ENCODE measurements at regions not wholly inside any gene's neighbourhood (a gene's known extent, or its start where the extent isn't known, plus 50 kb on each side); places are given as distances from the start of the nearest gene placed in this dataset.

DNA sequence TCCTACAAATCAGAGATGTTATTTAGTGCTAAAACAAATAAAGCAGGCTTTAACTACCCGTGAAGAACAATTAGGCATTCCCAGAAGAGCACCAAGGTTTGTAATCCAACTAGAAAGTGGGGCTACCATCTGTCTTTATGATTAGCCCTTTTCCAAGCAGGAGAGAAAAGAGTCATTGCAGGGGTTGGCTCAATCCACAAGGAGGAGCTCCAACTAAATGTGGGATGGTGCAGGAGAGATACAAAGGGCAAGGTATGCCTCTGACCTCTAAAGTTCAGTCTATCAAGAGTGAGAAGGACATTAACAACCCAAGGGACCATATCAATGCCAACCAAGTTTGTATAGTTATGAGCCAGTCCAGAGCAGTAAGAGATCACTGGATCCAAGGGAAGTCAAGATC lies 382.7 kb upstream of the DUSP10 start:
- Histone ChIP-seq H3K36me3 (ENCODE audit: low read depth, low read length) (no peaks in the 10 kb centered on the region), H3K4me3 (ENCODE audit: low read length) (no peak overlapping the region), H3K27ac (ENCODE audit: low read length) (no peak overlapping the region), H3K9me2 (replicated peaks; ENCODE audit: low read length) (no peaks in the 10 kb centered on the region), H3K9me3 (ENCODE audit: low read length) (no peaks in the 10 kb centered on the region), H3K9ac (ENCODE audit: low read length) (no peak overlapping the region), H3K27me3 (ENCODE audit: low read length) (no peaks in the 10 kb centered on the region), H3K4me1 (ENCODE audit: insufficient read depth, low read length) (no peaks in the 10 kb centered on the region), H3K79me2 (ENCODE audit: low read length) (no peaks in the 10 kb centered on the region), H2AFZ (ENCODE audit: low read length) (no peak overlapping the region), H3F3A (ENCODE audit: low read length, unreplicated experiment) (no peaks in the 10 kb centered on the region), H3K4me2 (ENCODE audit: low read length) (no peak overlapping the region), H4K20me1 (ENCODE audit: low read length) (no peaks in the 10 kb centered on the region)
- CTCF ChIA-PET = interaction anchor here (0.7 kb wide), 1 partner anchor 331 kb away, joined by 4 read pairs; no protein-coding TSS in a partner anchor
- DNase-seq (peak; percentile 32), ATAC-seq (peak; percentile 35; the same call in 1 of the 2 replicates)
- no TSS peak for BruUV-seq (replicated peaks)
- intact Hi-C loops (cut with micrococcal nuclease) = loop anchor here (1.0 to 5.0 kb wide), 2 partner anchors 313 to 331 kb away; no protein-coding TSS in a partner anchor
- no peak for TF ChIP-seq EZH2phosphoT487 (IDR thresholded peaks at IDR 0.05; ENCODE audit: borderline replicate concordance, low read length)
- TF ChIP-seq, protein P1, sequence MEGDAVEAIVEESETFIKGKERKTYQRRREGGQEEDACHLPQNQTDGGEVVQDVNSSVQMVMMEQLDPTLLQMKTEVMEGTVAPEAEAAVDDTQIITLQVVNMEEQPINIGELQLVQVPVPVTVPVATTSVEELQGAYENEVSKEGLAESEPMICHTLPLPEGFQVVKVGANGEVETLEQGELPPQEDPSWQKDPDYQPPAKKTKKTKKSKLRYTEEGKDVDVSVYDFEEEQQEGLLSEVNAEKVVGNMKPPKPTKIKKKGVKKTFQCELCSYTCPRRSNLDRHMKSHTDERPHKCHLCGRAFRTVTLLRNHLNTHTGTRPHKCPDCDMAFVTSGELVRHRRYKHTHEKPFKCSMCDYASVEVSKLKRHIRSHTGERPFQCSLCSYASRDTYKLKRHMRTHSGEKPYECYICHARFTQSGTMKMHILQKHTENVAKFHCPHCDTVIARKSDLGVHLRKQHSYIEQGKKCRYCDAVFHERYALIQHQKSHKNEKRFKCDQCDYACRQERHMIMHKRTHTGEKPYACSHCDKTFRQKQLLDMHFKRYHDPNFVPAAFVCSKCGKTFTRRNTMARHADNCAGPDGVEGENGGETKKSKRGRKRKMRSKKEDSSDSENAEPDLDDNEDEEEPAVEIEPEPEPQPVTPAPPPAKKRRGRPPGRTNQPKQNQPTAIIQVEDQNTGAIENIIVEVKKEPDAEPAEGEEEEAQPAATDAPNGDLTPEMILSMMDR (conservative IDR thresholded peaks at IDR 0.05; ENCODE audit: low read depth, low read length) = peak; percentile 83
- POLR2A ChIA-PET (ENCODE audit: unreplicated experiment) = no interaction called here

DNA sequence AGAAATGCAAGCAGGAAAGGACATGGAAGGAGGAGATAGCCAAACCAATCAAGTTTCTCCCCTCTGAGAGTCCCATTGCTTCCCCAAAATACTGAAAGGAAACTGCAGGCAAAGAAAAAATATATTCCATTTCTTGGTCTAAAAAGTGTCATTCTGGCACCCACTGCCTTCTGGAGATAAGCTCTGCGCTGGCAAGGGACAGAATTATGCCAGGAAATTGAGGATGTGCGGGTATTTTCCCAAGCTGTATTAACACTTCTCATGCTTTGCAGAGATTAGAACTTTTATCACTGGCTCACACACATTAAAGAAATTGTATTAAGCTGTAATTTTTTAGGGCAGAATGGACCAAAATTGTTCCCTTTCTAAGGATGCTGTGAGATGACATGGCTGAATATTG lies 381.2 kb upstream of the DUSP10 start:
- H3K79me2 ChIP-seq (ENCODE audit: low read length) = no peaks in the 10 kb centered on the region
- ATAC-seq (no peak), DNase-seq (no peak)
- H4K20me1 ChIP-seq (ENCODE audit: low read length) = no peaks in the 10 kb centered on the region
- POLR2A ChIA-PET (ENCODE audit: unreplicated experiment) = no interaction called here
- no peaks in the 10 kb centered on the region for H3K4me1 ChIP-seq (ENCODE audit: insufficient read depth, low read length)
- no TSS peak for BruUV-seq (replicated peaks)
- TF ChIP-seq, protein P1 (conservative IDR thresholded peaks at IDR 0.05; ENCODE audit: low read depth, low read length) = no peak
- TF ChIP-seq EZH2 (IDR thresholded peaks at IDR 0.05; ENCODE audit: low read length, unreplicated experiment) (no peak), EZH2phosphoT487 (IDR thresholded peaks at IDR 0.05; ENCODE audit: borderline replicate concordance, low read length) (no peak)
- no peaks in the 10 kb centered on the region for H3K27me3 ChIP-seq (ENCODE audit: low read length)
- H3K4me3 ChIP-seq (ENCODE audit: low read length) = no peak overlapping the region
- no peak overlapping the region for H3K4me2 ChIP-seq (ENCODE audit: low read length)
- CTCF ChIA-PET = interaction anchor here (0.8 kb wide), 1 partner anchor 332 kb away, joined by 4 read pairs; no protein-coding TSS in a partner anchor
- H2AFZ ChIP-seq (ENCODE audit: low read length) = no peak overlapping the region
- H3K9me3 ChIP-seq (ENCODE audit: low read length) = no peaks in the 10 kb centered on the region
- H3K36me3 ChIP-seq (ENCODE audit: low read depth, low read length) = no peaks in the 10 kb centered on the region
- no peak overlapping the region for H3K9ac ChIP-seq (ENCODE audit: low read length)
- H3F3A ChIP-seq (ENCODE audit: low read length, unreplicated experiment) = no peaks in the 10 kb centered on the region
- no peak overlapping the region for H3K27ac ChIP-seq (ENCODE audit: low read length)
- intact Hi-C loops (cut with micrococcal nuclease) = no loop called here
- H3K9me2 ChIP-seq (replicated peaks; ENCODE audit: low read length) = no peaks in the 10 kb centered on the region

DNA sequence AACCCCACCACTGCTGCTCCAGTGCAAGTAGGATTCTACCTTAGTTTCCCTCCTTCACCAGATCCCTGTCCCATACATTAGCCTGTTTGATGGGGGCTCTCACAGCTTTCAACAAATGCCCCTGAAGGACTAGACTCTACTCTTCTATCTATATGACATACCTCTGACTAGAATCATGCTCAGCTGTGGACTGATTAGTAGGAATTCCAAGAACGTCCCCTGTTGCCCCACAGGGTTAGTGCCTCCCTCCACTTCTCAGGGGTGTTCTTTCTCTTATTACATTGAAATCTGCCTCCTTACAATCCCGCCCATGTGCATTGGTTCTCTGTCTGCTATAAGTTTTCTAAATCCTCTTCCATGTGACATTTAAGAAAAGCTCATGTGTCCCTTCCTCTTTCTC lies 375.9 kb upstream of the DUSP10 start:
- CTCF ChIA-PET = no interaction called here
- intact Hi-C loops (cut with micrococcal nuclease) = no loop called here
- ATAC-seq (no peak), DNase-seq (no peak)
- H3K4me1 ChIP-seq (ENCODE audit: insufficient read depth, low read length) = no peaks in the 10 kb centered on the region
- H3K79me2 ChIP-seq (ENCODE audit: low read length) = no peaks in the 10 kb centered on the region
- POLR2A ChIA-PET (ENCODE audit: unreplicated experiment) = no interaction called here
- H3K4me2 ChIP-seq (ENCODE audit: low read length) = no peak overlapping the region
- H3F3A ChIP-seq (ENCODE audit: low read length, unreplicated experiment) = no peaks in the 10 kb centered on the region
- no peak overlapping the region for H2AFZ ChIP-seq (ENCODE audit: low read length)
- no peaks in the 10 kb centered on the region for H3K36me3 ChIP-seq (ENCODE audit: low read depth, low read length)
- no peak overlapping the region for H3K4me3 ChIP-seq (ENCODE audit: low read length)
- H3K27me3 ChIP-seq (ENCODE audit: low read length) = no peaks in the 10 kb centered on the region
- no peak overlapping the region for H3K27ac ChIP-seq (ENCODE audit: low read length)
- H4K20me1 ChIP-seq (ENCODE audit: low read length) = no peaks in the 10 kb centered on the region
- TF ChIP-seq EZH2phosphoT487 (IDR thresholded peaks at IDR 0.05; ENCODE audit: borderline replicate concordance, low read length) (no peak), EZH2 (IDR thresholded peaks at IDR 0.05; ENCODE audit: low read length, unreplicated experiment) (no peak)
- TF ChIP-seq, protein P1 (conservative IDR thresholded peaks at IDR 0.05; ENCODE audit: low read depth, low read length) = no peak
- BruUV-seq (replicated peaks) = no TSS peak
- H3K9me3 ChIP-seq (ENCODE audit: low read length) = no peaks in the 10 kb centered on the region
- no peak overlapping the region for H3K9ac ChIP-seq (ENCODE audit: low read length)
- no peaks in the 10 kb centered on the region for H3K9me2 ChIP-seq (replicated peaks; ENCODE audit: low read length)

Data from PC-3 (cell line).